HG03432 (cell line): ENCODE measurements at regions not wholly inside any gene's neighbourhood (a gene's known extent, or its start where the extent isn't known, plus 50 kb on each side); places are given as distances from the start of the nearest gene placed in this dataset.
"Not testable (repeated sequence)": the region's sequence is repeated elsewhere in the genome, so short reads cannot be mapped to it uniquely, and the experiment has no call there.

Experiments used
- ATAC-seq: cut with Tn5 transposase; IDR thresholded peaks from one replicate; pipeline ENCODE4 v1.9.1; 2021; ENCODE audit warnings: mild to moderate bottlenecking, moderate library complexity; ENCODE audit not compliant: unreplicated experiment

- not testable (repeated sequence) for ATAC-seq
Measured at GRCh38 chr15:21357056-21357455, 83.2 kb downstream of the POTEB3 start.

- ATAC-seq, result not testable (repeated sequence)
Measured at GRCh38 chr15:21355944-21356343, 84.4 kb downstream of the POTEB3 start.

GRCh38 chr15:21354597-21354996 is 85.7 kb downstream of the POTEB3 start:
- ATAC-seq, result not testable (repeated sequence)

- ATAC-seq, result not testable (repeated sequence)
Measured at GRCh38 chr15:21352670-21353318, 87.5 kb downstream of the POTEB3 start.

GRCh38 chr15:21344960-21345359 is 95.3 kb downstream of the POTEB3 start:
- ATAC-seq, result not testable (repeated sequence)

- not testable (repeated sequence) for ATAC-seq
Measured at GRCh38 chr15:21344500-21344899, 95.8 kb downstream of the POTEB3 start.

GRCh38 chr15:21337028-21337427 is 103.3 kb downstream of the POTEB3 start:
- ATAC-seq, result not testable (repeated sequence)

GRCh38 chr15:21324720-21325460 is 115.4 kb downstream of the POTEB3 start:
- ATAC-seq, result not testable (repeated sequence)

- peak; percentile 48 for ATAC-seq
Measured at GRCh38 chr15:21284353-21284752, 155.9 kb downstream of the POTEB3 start.

GRCh38 chr15:21283210-21283609 is 157.1 kb downstream of the POTEB3 start:
- peak; percentile 95 for ATAC-seq

GRCh38 chr15:21280272-21280671 is 160.0 kb downstream of the POTEB3 start:
- not testable (repeated sequence) for ATAC-seq

GRCh38 chr15:21272176-21272982 is 167.9 kb downstream of the POTEB3 start:
- ATAC-seq, result peak; percentile 76

GRCh38 chr15:21271566-21271965 is 168.7 kb downstream of the POTEB3 start:
- no peak for ATAC-seq

- no peak for ATAC-seq
Measured at GRCh38 chr15:21270474-21270873, 169.8 kb downstream of the POTEB3 start.

- ATAC-seq, result not testable (repeated sequence)
Measured at GRCh38 chr15:21269673-21270072, 170.6 kb downstream of the POTEB3 start.

GRCh38 chr15:21269121-21269520 is 171.2 kb downstream of the POTEB3 start:
- no peak for ATAC-seq

GRCh38 chr15:21268436-21268940 is 171.8 kb downstream of the POTEB3 start:
- ATAC-seq, result no peak

GRCh38 chr15:21267671-21268395 is 172.5 kb downstream of the POTEB3 start:
- ATAC-seq, result no peak

- no peak for ATAC-seq
Measured at GRCh38 chr15:21267226-21267625, 173.1 kb downstream of the POTEB3 start.

- not testable (repeated sequence) for ATAC-seq
Measured at GRCh38 chr15:21265628-21266027, 174.7 kb downstream of the POTEB3 start.
